SK-N-SH treated with all-trans-retinoic acid at 6 μM for 48 hours (cell line): ENCODE measurements at regions not wholly inside any gene's neighbourhood (a gene's known extent, or its start where the extent isn't known, plus 50 kb on each side); places are given as distances from the start of the nearest gene placed in this dataset.

Experiments
- ATAC-seq: fragments of 200-7000 bp; cut with Tn5 transposase; 3 replicates; pipeline ENCODE4 v1.9.1; 2020; ENCODE audit warnings: mild to moderate bottlenecking, moderate library complexity
- ARNTL ChIP-seq: fragments of 450-650 bp; formaldehyde crosslinking; IDR thresholded peaks from 2 replicates; pipeline ENCODE4 v1.5.0; 2020; ENCODE audit warnings: low read depth, mild to moderate bottlenecking, moderate library complexity, borderline replicate concordance
- BACH2 ChIP-seq: fragments of 250-450 bp; sonication (Bioruptor Pico); IDR thresholded peaks from 2 replicates; pipeline ENCODE4 v1.9.0; 2021; ENCODE audit warnings: mild to moderate bottlenecking, borderline replicate concordance
- CSDC2 ChIP-seq: fragments of 250-450 bp; sonication (Bioruptor Pico); IDR thresholded peaks from 2 replicates; pipeline ENCODE4 v1.5.0; 2020; ENCODE audit warnings: mild to moderate bottlenecking, moderate library complexity
- ISL1 ChIP-seq: fragments of 250-450 bp; sonication (Bioruptor Pico); IDR thresholded peaks from 2 replicates; pipeline ENCODE4 v2.1.2; 2022; ENCODE audit warnings: mild to moderate bottlenecking, moderate library complexity
- OSR1 ChIP-seq: fragments of 250-450 bp; sonication (Bioruptor Pico); IDR thresholded peaks from 2 replicates; pipeline ENCODE4 v1.8.0; 2022; ENCODE audit warnings: moderate library complexity, mild to moderate bottlenecking, inconsistent platforms
- PPARA ChIP-seq: fragments of 250-450 bp; sonication (Bioruptor Pico); IDR thresholded peaks from 2 replicates; pipeline ENCODE4 v1.5.0; 2020; ENCODE audit warnings: mild to moderate bottlenecking, borderline replicate concordance
- RARB ChIP-seq: fragments of 250-450 bp; sonication (Bioruptor Pico); IDR thresholded peaks from 2 replicates; pipeline ENCODE4 v1.8.0; 2021; ENCODE audit warnings: mild to moderate bottlenecking, moderate library complexity
- TCF4 ChIP-seq: fragments of 250-450 bp; sonication (Bioruptor Pico); IDR thresholded peaks from 2 replicates; pipeline ENCODE4 v1.8.0; 2021; ENCODE audit warnings: mild to moderate bottlenecking, moderate library complexity, borderline replicate concordance
- TOX ChIP-seq: fragments of 250-450 bp; sonication (Bioruptor Pico); IDR thresholded peaks from 2 replicates; pipeline ENCODE4 v1.8.0; 2021; ENCODE audit warnings: mild to moderate bottlenecking, moderate library complexity, borderline replicate concordance
- TSHZ2 ChIP-seq: fragments of 250-450 bp; sonication (Bioruptor Pico); IDR thresholded peaks from 2 replicates; pipeline ENCODE4 v1.5.0; 2020; ENCODE audit warnings: mild to moderate bottlenecking, moderate library complexity
- ZC3H10 ChIP-seq: fragments of 250-450 bp; sonication (Bioruptor Pico); IDR thresholded peaks from 2 replicates; pipeline ENCODE4 v1.5.1; 2021; ENCODE audit warnings: mild to moderate bottlenecking, moderate library complexity
- ZFP3 ChIP-seq: fragments of 250-450 bp; sonication (Bioruptor Pico); IDR thresholded peaks from 2 replicates; pipeline ENCODE4 v1.5.0; 2020; ENCODE audit warnings: mild to moderate bottlenecking, moderate library complexity
- ZFP30 ChIP-seq: fragments of 450-650 bp; formaldehyde crosslinking; IDR thresholded peaks from 2 replicates; pipeline ENCODE4 v1.5.0; 2022; ENCODE audit warnings: mild to moderate bottlenecking, moderate library complexity
- ZNF565 ChIP-seq: fragments of 450-650 bp; formaldehyde crosslinking; conservative IDR thresholded peaks from 2 replicates; pipeline ENCODE4 v1.5.0; 2020; ENCODE audit warnings: low read depth, mild to moderate bottlenecking, moderate library complexity
- ZNF70 ChIP-seq: fragments of 450-650 bp; formaldehyde crosslinking; IDR thresholded peaks from 2 replicates; pipeline ENCODE4 v1.5.0; 2020; ENCODE audit warnings: mild to moderate bottlenecking, moderate library complexity
- ZNF8 ChIP-seq: fragments of 450-650 bp; formaldehyde crosslinking; IDR thresholded peaks from 2 replicates; pipeline ENCODE4 v1.5.0; 2020; ENCODE audit warnings: mild to moderate bottlenecking, moderate library complexity
- TF ChIP-seq, protein P1 (sequence below): fragments of 250-450 bp; sonication (Bioruptor Pico); IDR thresholded peaks from 2 replicates; pipeline ENCODE4 v1.5.1; 2020; ENCODE audit warnings: low read depth, mild to moderate bottlenecking, moderate library complexity
- TF ChIP-seq, protein P2 (sequence below): fragments of 250-450 bp; sonication (Bioruptor Pico); IDR thresholded peaks from 2 replicates; pipeline ENCODE4 v1.8.0; 2021; ENCODE audit warnings: low read depth, mild to moderate bottlenecking, moderate library complexity, borderline replicate concordance
- TF ChIP-seq, protein P3 (sequence below): fragments of 250-450 bp; sonication (Bioruptor Pico); IDR thresholded peaks from 2 replicates; pipeline ENCODE4 v1.5.1; 2021; ENCODE audit warnings: mild to moderate bottlenecking, moderate library complexity
- TF ChIP-seq, protein P4 (sequence below): fragments of 250-450 bp; sonication (Bioruptor Pico); IDR thresholded peaks from 2 replicates; pipeline ENCODE4 v1.8.0; 2020; ENCODE audit warnings: mild to moderate bottlenecking, moderate library complexity, borderline replicate concordance

DNA sequence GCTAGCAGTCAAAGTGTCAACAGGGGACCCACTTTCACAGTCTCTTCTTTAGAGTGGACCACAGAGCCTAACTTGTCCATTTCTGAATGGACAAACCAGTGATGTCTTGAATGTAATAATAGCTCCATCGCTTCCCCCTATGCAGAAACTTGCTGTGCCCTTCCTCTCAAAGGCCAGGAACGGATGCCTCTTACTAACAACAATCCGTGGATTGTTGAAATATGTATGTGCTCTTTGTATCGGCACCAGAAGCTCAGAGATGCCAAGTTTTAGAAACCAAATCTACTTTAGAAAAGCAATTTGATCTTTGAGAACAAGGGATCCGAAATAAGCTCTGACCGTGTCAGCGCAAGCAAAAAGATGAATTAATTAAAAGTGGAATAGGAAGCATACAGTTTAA lies 259.5 kb upstream of the POU2AF2 start:
- no peak for TF ChIP-seq OSR1 (CRISPR knock-in tag)
- no peak for TF ChIP-seq ISL1 (CRISPR knock-in tag)
- TF ChIP-seq, protein P1, sequence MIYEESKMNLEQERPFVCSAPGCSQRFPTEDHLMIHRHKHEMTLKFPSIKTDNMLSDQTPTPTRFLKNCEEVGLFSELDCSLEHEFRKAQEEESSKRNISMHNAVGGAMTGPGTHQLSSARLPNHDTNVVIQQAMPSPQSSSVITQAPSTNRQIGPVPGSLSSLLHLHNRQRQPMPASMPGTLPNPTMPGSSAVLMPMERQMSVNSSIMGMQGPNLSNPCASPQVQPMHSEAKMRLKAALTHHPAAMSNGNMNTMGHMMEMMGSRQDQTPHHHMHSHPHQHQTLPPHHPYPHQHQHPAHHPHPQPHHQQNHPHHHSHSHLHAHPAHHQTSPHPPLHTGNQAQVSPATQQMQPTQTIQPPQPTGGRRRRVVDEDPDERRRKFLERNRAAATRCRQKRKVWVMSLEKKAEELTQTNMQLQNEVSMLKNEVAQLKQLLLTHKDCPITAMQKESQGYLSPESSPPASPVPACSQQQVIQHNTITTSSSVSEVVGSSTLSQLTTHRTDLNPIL, result no peak
- TF ChIP-seq, protein P2, sequence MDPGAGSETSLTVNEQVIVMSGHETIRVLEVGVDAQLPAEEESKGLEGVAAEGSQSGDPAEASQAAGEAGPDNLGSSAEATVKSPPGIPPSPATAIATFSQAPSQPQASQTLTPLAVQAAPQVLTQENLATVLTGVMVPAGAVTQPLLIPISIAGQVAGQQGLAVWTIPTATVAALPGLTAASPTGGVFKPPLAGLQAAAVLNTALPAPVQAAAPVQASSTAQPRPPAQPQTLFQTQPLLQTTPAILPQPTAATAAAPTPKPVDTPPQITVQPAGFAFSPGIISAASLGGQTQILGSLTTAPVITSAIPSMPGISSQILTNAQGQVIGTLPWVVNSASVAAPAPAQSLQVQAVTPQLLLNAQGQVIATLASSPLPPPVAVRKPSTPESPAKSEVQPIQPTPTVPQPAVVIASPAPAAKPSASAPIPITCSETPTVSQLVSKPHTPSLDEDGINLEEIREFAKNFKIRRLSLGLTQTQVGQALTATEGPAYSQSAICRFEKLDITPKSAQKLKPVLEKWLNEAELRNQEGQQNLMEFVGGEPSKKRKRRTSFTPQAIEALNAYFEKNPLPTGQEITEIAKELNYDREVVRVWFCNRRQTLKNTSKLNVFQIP (CRISPR knock-in tag), result no peak
- no peak for TF ChIP-seq ZFP3 (CRISPR knock-in tag)
- no peak for TF ChIP-seq ZNF8 (CRISPR knock-in tag)
- TF ChIP-seq ZC3H10, result no peak
- TF ChIP-seq, all 23 proteins: peak for 0
- ATAC-seq, result no peak

- no peak for ATAC-seq
- no peak for TF ChIP-seq OSR1 (CRISPR knock-in tag)
- TF ChIP-seq ZNF565 (CRISPR knock-in tag), result no peak
- no peak for TF ChIP-seq ZNF70 (CRISPR knock-in tag)
- TF ChIP-seq RARB (CRISPR knock-in tag), result no peak
- TF ChIP-seq TSHZ2 (CRISPR knock-in tag), result no peak
- TF ChIP-seq, all 23 proteins: peak for 0
Measured at GRCh38 chr11:110985547-110985946, 260.0 kb upstream of the POU2AF2 start.

DNA sequence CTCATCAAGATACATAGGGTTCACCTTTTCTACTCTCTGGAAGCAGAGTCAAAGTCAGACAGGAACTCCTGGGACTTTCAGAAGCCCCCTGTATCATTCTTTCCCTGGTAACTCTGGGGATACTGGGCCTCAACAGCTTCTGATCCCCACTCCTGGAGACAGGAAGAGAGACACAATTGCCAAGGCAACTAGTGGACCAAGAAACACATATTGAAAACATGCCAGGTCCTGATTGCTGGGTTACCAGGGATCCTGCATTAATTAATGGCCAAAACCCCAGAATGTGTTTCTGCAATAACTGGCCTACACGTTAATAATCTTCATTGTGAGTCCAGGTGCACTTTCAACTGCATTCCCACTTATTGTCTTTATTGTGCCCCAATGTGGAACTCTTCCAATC lies 260.8 kb upstream of the POU2AF2 start:
- no peak for TF ChIP-seq CSDC2
- TF ChIP-seq, protein P1, result no peak
- TF ChIP-seq, protein P3, sequence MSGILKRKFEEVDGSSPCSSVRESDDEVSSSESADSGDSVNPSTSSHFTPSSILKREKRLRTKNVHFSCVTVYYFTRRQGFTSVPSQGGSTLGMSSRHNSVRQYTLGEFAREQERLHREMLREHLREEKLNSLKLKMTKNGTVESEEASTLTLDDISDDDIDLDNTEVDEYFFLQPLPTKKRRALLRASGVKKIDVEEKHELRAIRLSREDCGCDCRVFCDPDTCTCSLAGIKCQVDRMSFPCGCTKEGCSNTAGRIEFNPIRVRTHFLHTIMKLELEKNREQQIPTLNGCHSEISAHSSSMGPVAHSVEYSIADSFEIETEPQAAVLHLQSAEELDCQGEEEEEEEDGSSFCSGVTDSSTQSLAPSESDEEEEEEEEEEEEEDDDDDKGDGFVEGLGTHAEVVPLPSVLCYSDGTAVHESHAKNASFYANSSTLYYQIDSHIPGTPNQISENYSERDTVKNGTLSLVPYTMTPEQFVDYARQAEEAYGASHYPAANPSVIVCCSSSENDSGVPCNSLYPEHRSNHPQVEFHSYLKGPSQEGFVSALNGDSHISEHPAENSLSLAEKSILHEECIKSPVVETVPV, result no peak
- no peak for TF ChIP-seq BACH2
- no peak for TF ChIP-seq ISL1 (CRISPR knock-in tag)
- TF ChIP-seq ZC3H10, result no peak
- TF ChIP-seq RARB (CRISPR knock-in tag), result no peak
- TF ChIP-seq ZNF8 (CRISPR knock-in tag), result no peak
- no peak for TF ChIP-seq TSHZ2 (CRISPR knock-in tag)
- no peak for TF ChIP-seq ZNF565 (CRISPR knock-in tag)
- TF ChIP-seq, protein P2 (CRISPR knock-in tag), result no peak
- no peak for TF ChIP-seq ARNTL (CRISPR knock-in tag)
- no peak for TF ChIP-seq TCF4 (CRISPR knock-in tag)
- no peak for TF ChIP-seq ZFP3 (CRISPR knock-in tag)
- no peak for TF ChIP-seq TOX (CRISPR knock-in tag)
- TF ChIP-seq ZFP30, result no peak
- TF ChIP-seq PPARA (CRISPR knock-in tag), result no peak
- TF ChIP-seq, protein P4, sequence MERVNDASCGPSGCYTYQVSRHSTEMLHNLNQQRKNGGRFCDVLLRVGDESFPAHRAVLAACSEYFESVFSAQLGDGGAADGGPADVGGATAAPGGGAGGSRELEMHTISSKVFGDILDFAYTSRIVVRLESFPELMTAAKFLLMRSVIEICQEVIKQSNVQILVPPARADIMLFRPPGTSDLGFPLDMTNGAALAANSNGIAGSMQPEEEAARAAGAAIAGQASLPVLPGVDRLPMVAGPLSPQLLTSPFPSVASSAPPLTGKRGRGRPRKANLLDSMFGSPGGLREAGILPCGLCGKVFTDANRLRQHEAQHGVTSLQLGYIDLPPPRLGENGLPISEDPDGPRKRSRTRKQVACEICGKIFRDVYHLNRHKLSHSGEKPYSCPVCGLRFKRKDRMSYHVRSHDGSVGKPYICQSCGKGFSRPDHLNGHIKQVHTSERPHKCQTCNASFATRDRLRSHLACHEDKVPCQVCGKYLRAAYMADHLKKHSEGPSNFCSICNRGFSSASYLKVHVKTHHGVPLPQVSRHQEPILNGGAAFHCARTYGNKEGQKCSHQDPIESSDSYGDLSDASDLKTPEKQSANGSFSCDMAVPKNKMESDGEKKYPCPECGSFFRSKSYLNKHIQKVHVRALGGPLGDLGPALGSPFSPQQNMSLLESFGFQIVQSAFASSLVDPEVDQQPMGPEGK (CRISPR knock-in tag), result no peak
- ATAC-seq, result no peak
